Fibroblast of skin of left biceps (primary cell): ENCODE measurements at regions not wholly inside any gene's neighbourhood (a gene's known extent, or its start where the extent isn't known, plus 50 kb on each side); places are given as distances from the start of the nearest gene placed in this dataset.
"Not testable (repeated sequence)": the region's sequence is repeated elsewhere in the genome, so short reads cannot be mapped to it uniquely, and the experiment has no call there.

Experiments
- DNase-seq, 2 experiments: peaks; one replicate each; pipeline ENCODE4 v3.0.0-alpha.2; 2013; ENCODE audit warnings: low read depth in 2 of 2

DNA sequence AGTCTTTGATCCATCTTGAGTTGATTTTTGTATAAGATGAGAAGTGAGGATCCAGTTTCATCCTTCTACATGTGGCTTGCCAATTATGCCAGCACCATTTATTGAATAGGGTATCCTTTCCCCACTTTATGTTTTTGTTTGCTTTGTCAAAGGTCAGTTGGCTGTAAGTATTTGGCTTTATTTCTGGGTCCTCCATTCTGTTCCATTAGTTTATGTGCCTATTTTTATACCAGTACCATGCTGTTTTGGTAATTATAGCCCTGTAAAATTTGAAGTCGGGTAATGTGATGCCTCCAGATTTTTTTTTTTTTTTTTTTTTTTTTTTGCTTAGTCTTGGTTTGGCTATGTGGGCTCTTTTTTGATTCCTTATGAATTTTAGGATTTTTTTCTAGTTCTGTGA is 203.0 kb upstream of the IRX5 start:
- DNase-seq, result not testable (repeated sequence)

DNA sequence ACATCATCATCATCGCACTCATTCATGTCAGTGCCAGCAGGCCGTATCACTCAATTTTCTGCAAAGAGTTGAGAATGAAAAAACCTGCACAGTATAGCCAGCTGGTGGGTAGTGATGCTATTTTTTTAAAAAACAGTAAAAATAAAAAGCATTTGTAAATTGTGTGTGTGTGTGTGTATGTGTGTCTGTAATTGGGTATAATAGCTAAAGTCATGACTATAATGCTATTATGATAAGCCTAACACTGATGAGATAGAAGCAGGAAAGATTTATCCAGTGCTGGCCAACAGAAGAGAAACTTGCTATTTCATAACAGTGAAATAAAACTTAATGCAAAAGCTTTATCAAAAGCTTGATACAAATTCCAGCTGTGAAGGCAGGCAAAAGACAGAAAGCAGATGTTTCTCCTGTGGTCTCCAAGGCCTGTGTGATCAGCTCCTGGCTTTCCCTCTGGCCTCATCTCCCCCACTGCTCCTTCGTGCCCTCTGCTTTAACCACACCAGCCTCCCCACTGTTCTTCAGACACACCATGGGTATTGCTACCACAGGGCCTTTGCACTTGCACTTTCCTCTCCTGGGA is 206.2 kb upstream of the IRX5 start:
- no peak for DNase-seq

DNA sequence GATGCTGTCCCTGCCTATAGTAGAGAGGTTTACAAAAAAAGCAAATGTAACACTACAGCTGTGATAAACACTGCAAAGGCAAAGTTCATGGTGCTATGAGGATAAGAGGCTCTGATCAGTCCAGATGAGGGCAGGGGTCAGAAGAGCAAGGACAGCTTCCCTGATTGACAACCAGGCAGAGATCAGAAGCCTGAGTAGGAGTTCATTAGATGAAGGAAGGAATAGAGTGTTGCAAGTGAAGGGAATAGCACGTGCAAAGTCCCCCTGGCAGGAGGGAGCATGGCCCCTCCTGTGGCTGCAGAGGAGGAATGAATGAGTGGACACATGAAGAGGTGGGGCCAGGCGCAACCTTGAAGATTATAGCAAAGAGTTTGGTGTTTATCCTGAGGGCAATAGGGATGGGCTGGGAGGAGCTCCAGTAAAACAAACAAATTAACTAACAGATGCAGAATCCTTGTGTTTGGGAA is 208.4 kb upstream of the IRX5 start:
- no peak for DNase-seq

DNA sequence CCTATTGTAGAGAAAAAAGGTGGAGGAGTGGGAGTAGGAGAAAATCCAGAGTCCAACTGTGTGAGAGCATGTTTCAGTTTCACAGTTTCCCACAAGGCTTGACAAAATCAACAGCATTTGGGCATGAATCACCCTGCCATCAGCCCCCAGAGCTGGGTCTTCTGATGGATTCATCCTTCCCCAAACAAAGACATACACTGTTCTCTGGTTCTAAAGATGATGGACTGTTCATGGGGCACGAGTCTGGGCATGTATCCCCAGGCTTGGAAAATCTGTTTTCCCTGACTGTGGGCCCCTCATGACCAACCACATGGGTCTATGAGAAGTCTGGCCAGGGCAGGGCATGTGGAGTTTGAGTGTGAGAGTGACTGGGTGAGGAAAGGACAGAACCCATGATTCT is 210.4 kb upstream of the IRX5 start:
- DNase-seq, result no peak

DNA sequence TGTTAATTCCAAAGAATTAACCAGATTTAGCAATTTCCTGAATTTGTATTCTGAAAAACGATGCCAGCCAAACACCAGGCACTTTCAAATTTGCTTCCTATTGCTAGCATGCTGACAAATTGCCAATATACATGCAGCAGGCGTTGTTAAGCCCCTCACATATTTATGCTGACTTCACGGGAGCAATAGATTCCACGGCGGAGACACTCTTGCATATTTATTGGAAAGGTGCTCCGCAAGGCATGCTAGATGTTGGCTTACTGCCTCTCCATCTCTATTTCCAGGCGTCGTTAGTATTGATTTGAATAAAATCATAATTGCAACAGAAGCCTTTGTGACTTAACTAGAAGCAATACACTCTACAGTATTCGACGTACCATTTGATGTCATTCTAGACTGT is 211.0 kb upstream of the IRX5 start:
- DNase-seq, result no peak

DNA sequence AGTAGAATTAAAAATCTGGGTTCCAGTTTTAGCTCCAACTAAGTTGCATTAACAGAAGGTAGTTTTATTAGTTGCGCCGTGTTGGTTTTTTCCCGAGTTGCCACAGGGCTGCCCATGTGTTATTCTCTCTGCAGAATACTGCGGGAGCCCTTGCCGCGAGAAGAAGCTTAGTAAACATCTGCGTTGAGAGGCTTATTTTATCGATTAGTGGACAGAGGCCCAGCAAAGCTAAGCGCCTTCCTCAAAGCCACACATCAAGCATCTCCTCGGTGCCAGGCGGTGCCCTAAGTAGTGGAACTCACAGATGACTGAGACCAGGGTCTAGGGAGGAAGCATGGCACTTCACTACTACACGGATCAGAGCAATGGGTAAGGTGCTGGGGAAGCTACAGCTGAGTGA is 212.3 kb upstream of the IRX5 start:
- no peak for DNase-seq

DNA sequence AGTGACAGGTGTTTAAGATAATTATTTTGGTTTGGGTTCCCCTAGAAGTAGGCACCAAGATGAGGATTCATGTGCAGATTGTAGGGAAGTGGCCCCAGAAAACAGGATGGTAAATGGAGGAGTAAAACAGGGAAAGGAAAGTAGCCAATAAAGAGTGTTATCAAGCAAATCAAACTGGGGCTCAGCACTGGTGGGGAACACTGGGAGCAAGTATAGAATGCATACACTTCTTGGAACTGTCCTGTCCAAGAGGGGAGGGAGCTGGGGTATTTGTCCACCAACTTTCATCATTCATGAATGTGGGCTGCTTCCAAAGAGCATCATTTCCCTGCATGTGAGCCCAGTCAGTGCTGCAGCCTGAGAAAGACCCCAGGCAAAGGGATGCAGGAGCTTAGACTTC is 215.7 kb upstream of the IRX5 start:
- no peak for DNase-seq

DNA sequence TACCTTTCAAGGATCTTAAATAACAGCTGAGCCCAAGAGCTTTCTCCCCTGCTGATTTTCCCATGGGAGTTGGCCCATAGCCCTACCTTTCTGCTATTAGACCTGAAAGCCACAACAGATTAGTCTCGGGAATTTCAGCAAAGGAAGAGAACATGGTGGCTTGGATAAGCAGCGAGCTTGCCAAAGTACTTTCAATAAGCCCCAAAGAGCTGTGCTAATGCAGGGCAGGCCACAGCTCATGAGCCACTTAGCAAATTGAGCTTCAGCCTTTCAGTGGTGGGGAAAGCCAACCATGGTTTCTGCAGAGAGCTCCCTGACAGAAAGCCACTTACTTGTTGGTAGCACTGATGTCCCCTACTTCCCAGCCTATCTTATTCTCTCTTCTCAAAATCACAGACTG is 217.8 kb upstream of the IRX5 start:
- DNase-seq, result no peak

DNA sequence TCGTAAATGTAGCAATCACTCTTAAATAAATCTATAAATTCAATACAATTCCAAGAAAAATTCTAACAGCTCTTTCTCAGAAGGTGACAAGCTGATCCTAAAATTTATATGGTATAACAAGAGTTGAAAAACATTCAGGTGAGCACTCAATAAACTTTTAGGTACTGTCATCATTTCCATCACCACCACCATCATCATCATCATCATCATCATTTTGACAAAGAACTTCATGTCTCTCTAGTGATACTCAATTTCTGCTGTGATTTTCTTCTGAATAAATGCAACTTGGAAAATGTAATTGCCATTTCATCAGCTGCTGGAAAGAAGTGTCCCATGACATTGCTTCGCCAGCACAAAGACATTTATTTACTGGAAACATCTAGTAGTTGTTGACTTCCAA is 222.9 kb upstream of the IRX5 start:
- no peak for DNase-seq

DNA sequence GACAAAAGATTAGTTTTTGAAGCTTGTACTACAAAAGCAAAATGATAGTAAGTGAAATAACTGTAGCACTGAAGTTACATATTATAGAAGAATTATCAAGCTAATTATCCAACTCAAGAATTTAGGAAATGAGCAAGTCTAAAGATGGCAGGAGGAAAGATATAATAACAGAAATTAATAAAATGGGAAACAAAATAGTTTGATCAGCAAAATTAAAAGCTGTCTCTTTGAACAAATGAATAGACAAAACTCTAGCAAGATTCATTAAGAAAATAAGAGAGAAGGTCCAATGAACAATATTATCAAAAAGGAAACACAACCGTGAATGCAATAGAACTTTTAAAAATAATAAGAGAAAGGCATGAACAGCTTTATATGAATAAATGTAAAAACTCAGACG is 224.3 kb upstream of the IRX5 start:
- no peak for DNase-seq

DNA sequence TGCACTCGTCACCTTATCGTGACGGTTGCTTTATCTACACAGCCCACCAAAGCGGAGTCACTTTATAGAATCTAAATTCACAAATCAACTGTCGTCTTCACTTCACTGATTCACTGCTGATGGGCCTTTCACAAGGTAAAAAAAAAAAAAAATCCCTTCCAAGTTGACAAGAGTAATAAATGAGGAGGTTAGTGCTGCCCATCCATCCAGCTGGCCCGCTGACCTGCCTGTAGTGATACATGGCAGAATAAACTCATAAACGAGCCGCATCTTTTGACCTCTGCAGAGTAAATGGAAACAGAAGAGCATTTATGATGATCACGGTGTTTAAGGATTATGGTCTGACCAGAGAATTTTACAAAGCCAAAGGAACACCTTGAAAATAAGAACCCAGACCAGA is 227.3 kb upstream of the IRX5 start:
- DNase-seq, result no peak

DNA sequence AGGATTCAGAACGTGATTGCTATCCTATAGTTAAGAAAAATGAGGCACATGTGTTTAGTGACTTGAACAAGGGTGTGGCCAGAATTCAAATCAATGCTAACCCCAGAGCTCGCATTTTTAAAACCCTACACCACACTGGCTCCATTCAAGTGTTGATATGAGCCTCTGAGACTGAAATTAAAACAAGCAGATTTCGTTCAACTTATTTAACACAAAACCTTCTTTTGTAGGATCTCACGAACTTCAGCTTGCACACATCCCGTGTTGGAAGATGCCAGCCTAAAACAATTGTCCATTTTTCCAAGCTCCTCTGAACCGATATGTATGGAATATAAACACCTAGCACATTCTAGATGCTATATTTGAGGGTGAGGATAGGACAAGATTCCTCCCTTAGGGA is 231.0 kb upstream of the IRX5 start:
- DNase-seq, result no peak

DNA sequence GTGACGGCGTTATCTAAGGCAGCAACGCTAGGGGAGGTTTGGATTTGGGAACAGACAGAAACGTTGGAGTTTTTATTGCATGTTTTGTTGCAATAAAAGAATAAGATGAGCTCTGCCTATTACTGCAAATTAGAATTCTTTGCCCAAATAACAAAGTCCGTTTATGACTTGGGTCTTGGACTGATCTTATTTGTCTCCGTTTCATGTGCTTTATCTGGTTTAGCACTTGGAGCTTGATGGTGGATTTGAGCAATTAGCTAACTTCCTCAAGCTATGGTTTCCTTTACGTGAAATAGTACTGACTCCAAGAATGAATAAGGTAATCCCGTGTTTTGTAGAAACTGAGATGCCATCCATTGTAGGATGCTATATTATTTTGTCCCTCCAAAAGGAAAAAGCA is 233.0 kb upstream of the IRX5 start:
- no peak for DNase-seq

DNA sequence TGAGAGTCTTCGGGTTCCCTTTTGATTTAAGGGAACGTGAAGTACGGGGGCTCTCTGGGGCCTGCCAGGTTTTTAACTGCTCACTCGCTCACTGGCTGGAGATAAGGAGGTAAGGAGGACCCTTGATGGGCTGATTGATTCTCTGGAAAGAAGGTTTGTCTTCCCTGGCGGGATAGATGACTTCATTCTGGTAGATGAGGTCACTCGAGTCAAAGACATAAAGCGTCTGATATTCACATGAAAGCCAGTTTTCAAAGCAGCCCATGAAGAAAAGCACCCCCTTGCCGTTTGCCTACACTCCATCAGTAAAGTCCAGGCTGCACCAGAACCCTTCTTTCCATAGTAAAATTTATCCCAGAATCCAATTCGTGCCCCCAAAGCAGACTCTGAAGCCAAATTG is 233.7 kb upstream of the IRX5 start:
- no peak for DNase-seq

DNA sequence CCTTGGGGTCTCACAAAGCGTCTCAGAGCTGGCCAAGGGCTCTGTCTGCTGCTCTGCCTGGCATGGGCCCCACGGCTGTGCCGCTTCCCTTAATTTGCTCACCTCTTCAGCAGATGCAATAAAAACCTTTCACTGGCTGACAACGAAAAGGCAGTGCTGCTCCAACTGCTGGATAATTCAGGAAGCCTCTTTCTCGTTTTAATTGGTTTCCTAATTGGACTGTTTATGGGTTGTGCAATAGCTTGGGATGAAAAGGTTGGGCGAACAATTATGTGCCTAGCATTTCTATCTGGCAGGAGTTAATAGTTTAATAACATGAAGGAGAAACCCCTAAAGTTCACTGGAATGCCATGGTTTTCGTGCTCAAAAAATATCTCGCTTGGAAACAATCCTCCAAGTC is 234.1 kb upstream of the IRX5 start:
- no peak for DNase-seq

DNA sequence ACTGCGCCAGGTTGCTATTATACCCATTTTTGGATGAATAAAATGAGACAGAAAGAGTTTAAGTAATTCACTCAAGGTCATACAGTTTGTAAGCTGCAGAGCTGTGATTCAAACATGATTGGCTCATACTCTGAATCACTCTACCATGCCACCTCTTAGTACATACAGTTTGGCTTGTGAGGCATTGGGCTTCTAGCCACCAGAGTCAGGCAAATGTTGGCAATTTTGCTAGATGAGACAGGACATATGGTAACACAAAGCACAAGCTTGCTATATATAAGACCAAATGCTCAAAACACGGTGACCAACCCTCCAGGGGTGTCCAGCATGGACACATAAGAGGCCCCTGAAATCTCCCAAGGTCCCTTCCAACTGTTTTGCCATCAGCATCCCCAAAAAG is 236.0 kb upstream of the IRX5 start:
- no peak for DNase-seq

DNA sequence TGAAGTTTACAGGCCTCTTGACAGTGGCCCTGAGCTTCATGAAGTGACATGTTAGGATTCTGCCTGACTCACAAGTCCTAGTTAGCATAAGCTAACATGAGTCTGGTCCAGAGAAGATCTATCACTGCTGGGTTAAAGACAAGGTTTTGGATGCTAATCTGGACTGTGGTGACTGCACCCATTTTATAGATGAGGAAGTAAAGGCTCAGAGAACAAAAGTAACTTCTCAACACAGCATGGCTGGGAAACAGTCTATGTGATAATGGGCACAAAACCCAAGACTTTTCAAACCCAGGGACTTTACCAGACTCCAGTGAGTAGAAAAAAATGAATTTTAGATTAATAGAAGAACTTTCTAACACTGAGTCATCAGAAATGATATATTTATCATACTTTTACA is 236.8 kb upstream of the IRX5 start:
- no peak for DNase-seq

DNA sequence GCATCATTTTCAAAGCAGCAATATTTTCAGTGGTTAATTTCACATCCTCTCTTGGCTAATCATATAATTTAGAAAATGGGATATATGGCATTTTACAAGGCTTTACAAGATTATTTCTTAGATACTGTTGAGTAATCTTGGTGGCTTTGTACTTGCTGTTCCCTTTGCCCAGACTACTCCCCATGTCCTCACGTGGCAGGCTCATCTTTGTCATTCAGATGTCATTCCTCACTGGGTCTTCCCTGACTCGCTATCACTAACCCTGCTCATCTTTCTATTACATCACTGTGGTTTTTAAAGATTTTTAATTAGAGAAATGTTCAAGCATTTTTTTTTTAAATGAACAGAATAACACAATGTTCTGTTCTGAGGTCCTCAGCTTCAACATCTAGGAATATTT is 240.0 kb upstream of the IRX5 start:
- DNase-seq, result no peak

DNA sequence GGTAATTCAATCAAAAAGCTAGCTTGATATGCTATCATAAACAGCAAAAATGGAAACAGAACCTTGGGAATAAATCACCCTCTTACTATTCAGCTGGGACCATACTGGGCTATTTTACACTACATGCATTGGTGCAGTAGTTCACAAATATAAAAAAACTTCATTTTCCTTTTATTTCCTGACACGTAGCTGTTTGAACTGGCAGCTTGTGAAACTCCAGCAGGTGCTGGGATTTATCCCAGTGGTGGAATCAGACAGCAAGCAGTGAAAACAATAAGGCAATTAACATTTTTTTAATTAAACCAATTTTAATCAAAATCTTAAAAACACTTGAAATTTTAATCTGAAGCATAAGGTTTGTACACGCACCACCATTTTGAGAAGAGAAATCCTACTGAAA is 240.4 kb upstream of the IRX5 start:
- no peak for DNase-seq

DNA sequence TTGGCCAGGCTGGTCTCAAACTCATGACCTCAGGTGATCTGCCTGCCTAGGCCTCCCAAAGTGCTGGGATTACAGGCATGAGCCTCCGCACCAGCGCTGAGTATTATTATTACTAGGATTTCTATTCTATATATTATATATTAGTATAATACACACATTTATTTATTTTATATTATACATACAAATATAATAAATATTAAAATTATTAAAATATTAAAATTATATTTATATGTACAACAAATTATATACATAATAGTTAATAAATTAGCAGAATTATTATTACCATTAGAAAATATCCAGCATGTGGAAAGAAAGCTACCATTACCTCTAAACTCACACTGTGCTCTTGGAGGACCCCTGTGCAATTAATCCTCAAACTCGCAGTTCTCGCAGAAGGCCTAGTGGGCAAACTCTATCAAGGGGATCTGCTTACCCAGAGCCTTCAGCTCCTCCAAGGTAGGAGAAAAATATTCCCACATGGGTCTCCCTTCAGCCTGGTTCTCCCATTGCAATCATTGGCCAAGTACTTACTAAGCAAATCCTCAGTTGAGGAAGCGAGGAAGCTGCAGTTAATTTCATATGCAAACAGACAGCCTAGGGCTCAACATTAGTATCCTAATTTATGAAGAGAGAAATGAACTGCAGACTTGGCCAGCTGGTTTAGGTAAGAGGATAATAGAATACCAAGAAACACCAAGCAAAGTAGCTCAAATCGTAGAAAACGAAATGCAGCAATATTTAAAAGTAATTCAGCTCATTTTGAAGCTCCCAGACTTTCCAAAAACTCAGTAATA is 241.4 kb upstream of the IRX5 start:
- no peak for DNase-seq

DNA sequence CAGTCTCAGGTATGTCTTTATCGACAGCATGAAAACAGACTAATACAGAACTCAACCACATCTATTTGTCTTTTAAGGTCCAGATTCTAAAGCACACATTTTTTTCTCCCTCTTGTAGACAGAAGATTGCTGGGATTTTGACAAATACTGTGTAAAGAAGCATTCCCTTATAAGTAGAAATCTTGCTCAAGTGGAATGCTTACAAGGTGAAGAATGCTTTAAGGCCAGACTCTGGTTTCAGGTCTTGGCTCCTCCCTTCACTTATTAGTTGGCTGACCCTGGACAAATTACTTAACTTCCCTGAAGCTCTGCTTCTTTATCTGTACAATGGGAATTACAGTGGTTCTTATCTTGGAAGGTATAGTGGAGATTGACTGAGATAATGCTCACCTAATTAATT is 242.3 kb upstream of the IRX5 start:
- DNase-seq, result no peak

DNA sequence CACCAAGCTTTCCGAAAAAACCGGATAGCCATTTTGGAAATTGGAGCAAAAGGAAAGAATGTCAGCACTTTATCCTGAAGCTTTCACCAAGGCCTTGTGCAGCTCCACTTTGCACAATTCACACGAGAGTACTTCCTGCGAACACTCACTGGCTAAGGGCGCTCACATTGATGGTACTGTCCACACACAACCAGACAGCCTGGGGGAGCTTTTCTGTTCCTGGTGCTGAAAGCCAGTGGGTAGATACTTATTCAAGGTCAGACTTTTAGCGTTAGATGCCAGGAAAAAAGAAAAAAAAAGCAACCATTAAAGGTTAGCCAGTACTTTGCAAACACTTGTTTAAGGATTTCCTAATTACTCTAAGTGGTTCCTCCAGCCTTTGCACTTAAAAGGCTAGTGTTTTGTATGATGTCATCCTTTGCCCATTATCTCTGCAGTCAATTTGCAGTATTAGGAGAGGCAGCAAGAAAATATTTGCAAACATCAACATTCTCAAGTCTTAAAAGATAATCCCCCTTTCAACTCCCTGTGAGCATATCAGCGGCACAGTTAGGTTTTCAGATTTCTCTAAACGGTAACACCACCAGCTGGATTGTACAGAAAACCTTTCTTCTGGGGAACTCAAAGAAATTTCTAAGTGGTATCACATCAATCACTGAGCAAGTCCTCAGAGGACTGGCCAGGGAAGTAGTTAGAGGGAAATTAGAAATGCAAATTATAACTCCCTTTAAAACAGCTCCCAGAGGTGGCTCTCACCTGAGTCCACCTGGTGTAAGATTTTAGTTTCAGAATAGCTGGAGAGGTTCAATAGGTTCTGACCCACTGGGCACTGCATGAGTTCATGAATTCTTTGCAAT is 243.4 kb upstream of the IRX5 start:
- no peak for DNase-seq

DNA sequence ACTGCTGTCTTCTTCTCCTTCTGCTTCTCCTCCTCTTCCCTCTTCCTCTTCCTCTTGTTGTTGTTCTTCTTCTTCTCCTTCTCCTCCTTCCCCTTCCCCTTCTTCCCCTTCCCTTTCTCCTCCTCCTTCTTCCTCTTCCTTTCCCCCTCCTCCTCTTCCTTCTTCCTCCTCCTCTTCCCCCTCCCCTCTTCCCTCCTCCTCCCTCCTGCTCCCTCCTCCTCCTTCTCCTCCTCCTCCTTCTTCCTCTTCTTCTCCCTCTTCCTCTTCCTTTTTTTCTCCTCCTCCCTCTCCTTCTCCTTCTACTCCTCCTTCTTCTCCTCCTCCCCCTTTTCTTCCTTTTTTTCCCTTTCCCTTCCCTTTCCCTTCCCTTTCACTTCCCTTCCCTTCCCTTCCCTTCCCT is 245.0 kb upstream of the IRX5 start:
- no peak for DNase-seq
